ENCODE measurements at regions not wholly inside any gene's neighbourhood (a gene's known extent, or its start where the extent isn't known, plus 50 kb on each side); places are given as distances from the start of the nearest gene placed in this dataset.

DNA sequence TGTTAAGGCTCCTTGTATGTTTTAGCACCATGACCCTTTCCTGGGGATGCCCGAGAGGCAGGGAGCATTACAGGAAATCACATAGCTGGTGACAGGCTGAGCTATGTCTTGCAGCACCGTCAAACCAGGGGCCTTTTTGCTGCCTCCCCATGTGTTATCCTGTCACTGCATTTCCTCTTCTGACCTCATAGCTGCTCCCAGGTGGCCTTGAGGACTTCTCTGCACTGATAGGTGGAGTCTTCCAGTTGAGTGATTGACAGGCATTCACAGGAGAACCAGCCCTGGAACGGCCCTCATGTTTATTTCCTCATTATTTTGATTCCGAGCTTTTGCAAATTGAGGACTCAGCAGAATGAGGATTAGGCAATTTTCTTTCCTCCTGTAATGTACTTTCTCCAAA, 349.6 kb downstream of the HAPSTR1 start:
- no peak overlapping the region for H2AFZ ChIP-seq (ENCODE audit: low read depth, low read length, severe bottlenecking)
- no peak overlapping the region for H3K4me2 ChIP-seq (ENCODE audit: low read depth, low read length, poor library complexity, severe bottlenecking)
- no peaks in the 10 kb centered on the region for H3K9me3 ChIP-seq (ENCODE audit: insufficient read depth, low read length)
- TF ChIP-seq EZH2phosphoT487 (conservative IDR thresholded peaks at IDR 0.05; ENCODE audit: low read length) (no peak), CTCF (IDR thresholded peaks at IDR 0.05; ENCODE audit: insufficient read depth, low read length, poor library complexity, severe bottlenecking) (no peak)
- no peaks in the 10 kb centered on the region for H3K79me2 ChIP-seq (ENCODE audit: insufficient read depth, low read length)
- no peak overlapping the region for H3K4me3 ChIP-seq (ENCODE audit: insufficient read depth, low read length, poor library complexity, severe bottlenecking)
- no peaks in the 10 kb centered on the region for H3F3A ChIP-seq (ENCODE audit: insufficient read depth)
- no peaks in the 10 kb centered on the region for H3K36me3 ChIP-seq (ENCODE audit: low read length)
- H4K20me1 ChIP-seq (ENCODE audit: low read depth, low read length) = no peaks in the 10 kb centered on the region
- no peak overlapping the region for H3K27ac ChIP-seq (ENCODE audit: low read depth, low read length)
- H3K27me3 ChIP-seq (ENCODE audit: low read length) = no peaks in the 10 kb centered on the region
- H3K9ac ChIP-seq (ENCODE audit: low read length) = no peak overlapping the region
- H3K9me2 ChIP-seq (replicated peaks; ENCODE audit: insufficient read depth, low read length) = no peaks in the 10 kb centered on the region

DNA sequence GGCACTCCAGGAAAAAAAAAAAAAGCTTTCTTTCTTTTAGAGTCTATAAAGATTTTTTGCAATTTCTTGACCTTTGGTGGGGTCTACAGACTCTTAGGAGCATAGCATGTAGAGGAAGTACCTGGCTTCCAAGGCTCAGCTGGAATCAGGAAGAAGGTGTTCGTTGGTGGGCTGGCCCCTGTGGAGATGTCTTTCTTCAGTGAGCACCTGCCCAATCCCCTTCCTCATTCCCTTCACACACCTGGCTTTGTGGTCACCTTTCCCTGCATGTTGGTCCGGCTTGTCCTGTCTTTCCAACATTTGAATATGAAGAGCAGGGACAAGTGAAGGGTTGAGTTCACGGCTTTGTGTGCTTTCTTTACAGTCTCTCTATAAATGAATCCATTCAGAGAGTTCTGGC, 352.4 kb downstream of the HAPSTR1 start:
- Histone ChIP-seq H3K9ac (ENCODE audit: low read length) (no peak overlapping the region), H3K79me2 (ENCODE audit: insufficient read depth, low read length) (no peaks in the 10 kb centered on the region), H4K20me1 (ENCODE audit: low read depth, low read length) (no peaks in the 10 kb centered on the region), H3K9me2 (replicated peaks; ENCODE audit: insufficient read depth, low read length) (no peaks in the 10 kb centered on the region), H3K4me3 (ENCODE audit: insufficient read depth, low read length, poor library complexity, severe bottlenecking) (no peak overlapping the region), H2AFZ (ENCODE audit: low read depth, low read length, severe bottlenecking) (no peak overlapping the region), H3K27ac (ENCODE audit: low read depth, low read length) (no peak overlapping the region), H3K4me2 (ENCODE audit: low read depth, low read length, poor library complexity, severe bottlenecking) (no peak overlapping the region), H3K36me3 (ENCODE audit: low read length) (no peaks in the 10 kb centered on the region), H3K27me3 (ENCODE audit: low read length) (no peaks in the 10 kb centered on the region), H3F3A (ENCODE audit: insufficient read depth) (no peaks in the 10 kb centered on the region), H3K9me3 (ENCODE audit: insufficient read depth, low read length) (no peaks in the 10 kb centered on the region)
- TF ChIP-seq CTCF (IDR thresholded peaks at IDR 0.05; ENCODE audit: insufficient read depth, low read length, poor library complexity, severe bottlenecking) (no peak), EZH2phosphoT487 (conservative IDR thresholded peaks at IDR 0.05; ENCODE audit: low read length) (no peak)

GRCh38 chr16:9446471-9447194, 355.2 kb downstream of the HAPSTR1 start:
- Histone ChIP-seq H3F3A (ENCODE audit: insufficient read depth) (no peaks in the 10 kb centered on the region), H3K4me2 (ENCODE audit: low read depth, low read length, poor library complexity, severe bottlenecking) (no peak overlapping the region)

More at GRCh38 chr16:9446471-9447194, 355.2 kb downstream of the HAPSTR1 start:
- H3K27ac ChIP-seq (ENCODE audit: low read depth, low read length) = no peak overlapping the region
- no peaks in the 10 kb centered on the region for H3K36me3 ChIP-seq (ENCODE audit: low read length)
- H3K9ac ChIP-seq (ENCODE audit: low read length) = no peak overlapping the region
- no peak overlapping the region for H3K4me3 ChIP-seq (ENCODE audit: insufficient read depth, low read length, poor library complexity, severe bottlenecking)
- H3K9me3 ChIP-seq (ENCODE audit: insufficient read depth, low read length) = no peaks in the 10 kb centered on the region
- no peaks in the 10 kb centered on the region for H3K9me2 ChIP-seq (replicated peaks; ENCODE audit: insufficient read depth, low read length)
- no peaks in the 10 kb centered on the region for H4K20me1 ChIP-seq (ENCODE audit: low read depth, low read length)
- no peak overlapping the region for H2AFZ ChIP-seq (ENCODE audit: low read depth, low read length, severe bottlenecking)
- no peaks in the 10 kb centered on the region for H3K27me3 ChIP-seq (ENCODE audit: low read length)
- no peaks in the 10 kb centered on the region for H3K79me2 ChIP-seq (ENCODE audit: insufficient read depth, low read length)
- TF ChIP-seq EZH2phosphoT487 (conservative IDR thresholded peaks at IDR 0.05; ENCODE audit: low read length) (no peak), CTCF (IDR thresholded peaks at IDR 0.05; ENCODE audit: insufficient read depth, low read length, poor library complexity, severe bottlenecking) (no peak)
